Panc1 (cell line): ENCODE measurements at regions not wholly inside any gene's neighbourhood (a gene's known extent, or its start where the extent isn't known, plus 50 kb on each side); places are given as distances from the start of the nearest gene placed in this dataset.

Experiments used
- ATAC-seq: fragments of 200-7000 bp; cut with Tn5 transposase; 2 replicates; pipeline ENCODE4 v1.9.1; 2020; ENCODE audit warnings: mild to moderate bottlenecking, moderate library complexity
- BruUV-seq: library from RNA; stranded (reverse); fragments of 400-500 nt; replicated peaks from 2 replicates; lab custom pipeline; 2021; lab: Mats Ljungman, UMichigan
- CTCF ChIA-PET: fragments of 300-600 bp; sonication (Branson Sonifier 250); formaldehyde crosslinking; loops from one replicate; lab custom pipeline; 2022; ENCODE audit warnings: antibody characterized with exemption; lab: Charles Lee
- POLR2A ChIA-PET: fragments of 300-600 bp; sonication (Branson Sonifier 250); formaldehyde crosslinking; loops from one replicate; lab custom pipeline; 2022; ENCODE audit warnings: antibody characterized with exemption; lab: Charles Lee
- DNase-seq: peaks from one replicate; pipeline ENCODE4 v3.0.0-alpha.2; 2010; ENCODE audit warnings: low read depth, low spot score
- H3K27ac ChIP-seq: 2 replicates; pipeline ENCODE4 v1.5.1; 2011; ENCODE audit warnings: mild to moderate bottlenecking, low read length, inconsistent platforms
- H3K27me3 ChIP-seq: fragments of 200-500 bp; sonication (Bioruptor generic); 2 replicates; pipeline ENCODE4 v1.6.0; 2014; ENCODE audit warnings: low read length, inconsistent platforms; ENCODE audit not compliant: control insufficient read depth, insufficient read depth
- H3K36me3 ChIP-seq: fragments of 200-500 bp; sonication (Bioruptor generic); 2 replicates; pipeline ENCODE4 v1.5.1; 2014; ENCODE audit warnings: inconsistent platforms, mild to moderate bottlenecking, low read length, moderate library complexity; ENCODE audit not compliant: control insufficient read depth, insufficient read depth
- H3K4me1 ChIP-seq: 2 replicates; pipeline ENCODE4 v1.5.1; 2011; ENCODE audit warnings: inconsistent platforms, mild to moderate bottlenecking, low read length, moderate library complexity; ENCODE audit not compliant: control insufficient read depth, insufficient read depth
- H3K4me3 ChIP-seq, 2 experiments: 2 replicates each; pipeline ENCODE4 v1.5.1; 2011 to 2012; ENCODE audit warnings: low read depth in 2 of 2, low read length in 2 of 2, mild to moderate bottlenecking in 2 of 2, inconsistent platforms in 1 of 2, moderate library complexity in 1 of 2
- H3K9me3 ChIP-seq: fragments of 200-500 bp; sonication (Bioruptor generic); 2 replicates; pipeline ENCODE4 v1.5.1; 2014; ENCODE audit warnings: low read depth, mild to moderate bottlenecking, inconsistent platforms, low read length, moderate library complexity; ENCODE audit not compliant: control insufficient read depth, insufficient read depth
- CTCF ChIP-seq: fragments of 450-650 bp; IDR thresholded peaks from 2 replicates; pipeline ENCODE4 v1.5.1; 2017; ENCODE audit warnings: mild to moderate bottlenecking
- POLR2AphosphoS5 ChIP-seq: IDR thresholded peaks from 2 replicates; pipeline ENCODE4 v1.6.1; 2012; ENCODE audit warnings: mild to moderate bottlenecking, low read depth, low read length, moderate library complexity
- REST ChIP-seq, 2 experiments: IDR thresholded peaks; 2 replicates each; pipeline ENCODE4 v1.6.1; 2011 to 2012; ENCODE audit warnings: low read depth in 2 of 2, control low read depth in 1 of 2, low read length in 1 of 2, mild to moderate bottlenecking in 1 of 2, moderate library complexity in 1 of 2; ENCODE audit not compliant: insufficient read depth in 1 of 2
- SIN3A ChIP-seq: IDR thresholded peaks from 2 replicates; pipeline ENCODE4 v1.6.1; 2012; ENCODE audit warnings: low read depth, mild to moderate bottlenecking, low read length, moderate library complexity, borderline replicate concordance; ENCODE audit not compliant: insufficient read depth
- TCF7L2 ChIP-seq: IDR thresholded peaks from 2 replicates; pipeline ENCODE4 v1.6.1; 2011; ENCODE audit warnings: mild to moderate bottlenecking, low read depth, low read length, inconsistent platforms
- in situ Hi-C: cut with HindIII; loops from 2 replicates; pipeline ENCODE4 v1.10.0; 2016; ENCODE audit warnings: low sequenced_read_pairs, low pct_unique_long_range_greater_than_20kb
- intact Hi-C: fragments of 100-400 bp; cut with micrococcal nuclease; formaldehyde crosslinking; loops from one replicate; pipeline ENCODE4 v1.10.0; 2022; ENCODE audit not compliant: unreplicated experiment

- Histone ChIP-seq H3K9me3 (no peaks in the 10 kb centered on the region), H3K4me1 (no peaks in the 10 kb centered on the region), H3K36me3 (no peaks in the 10 kb centered on the region), H3K4me3 (no peak overlapping the region), H3K27ac (no peak overlapping the region), H3K27me3 (peaks cover 31% of the 10 kb centered on the region)
- POLR2A ChIA-PET: no interaction called here
- BruUV-seq: no TSS peak
- DNase-seq (no peak), ATAC-seq (no peak)
- in situ Hi-C loops: no loop called here
- intact Hi-C loops: no loop called here
- no peak for TF ChIP-seq SIN3A
- peak; percentile 37 for TF ChIP-seq CTCF
- CTCF ChIA-PET: no interaction called here
Observed at GRCh38 chr10:123413353-123413752, 252.8 kb upstream of the GPR26 start.

DNA sequence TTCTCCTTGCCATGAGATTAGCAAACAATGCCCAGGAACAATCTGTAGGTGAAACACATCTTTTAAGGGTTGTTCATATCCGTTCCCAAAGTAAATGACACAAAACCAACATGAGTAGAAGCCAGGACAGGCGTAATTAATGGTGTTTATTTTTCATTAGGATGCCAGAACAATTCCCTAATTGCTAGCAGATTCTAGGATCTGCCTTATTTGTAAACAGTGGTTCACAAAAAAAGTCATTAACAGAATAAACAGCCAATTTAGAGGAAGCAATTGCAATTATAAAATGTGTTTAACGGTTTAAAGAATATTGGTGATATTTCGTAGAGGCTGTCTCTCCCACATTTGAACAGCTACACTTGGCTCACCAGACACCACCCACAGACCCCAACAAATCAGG, 250.6 kb upstream of the GPR26 start:
- no peak for DNase-seq
- no TSS peak for BruUV-seq

More for the DNA sequence above, 250.6 kb upstream of the GPR26 start:
- Histone ChIP-seq H3K27me3 (peaks cover 40% of the 10 kb centered on the region), H3K36me3 (no peaks in the 10 kb centered on the region), H3K9me3 (no peaks in the 10 kb centered on the region), H3K4me1 (no peaks in the 10 kb centered on the region), H3K4me3 (no peak overlapping the region), H3K27ac (no peak overlapping the region)
- ChIA-PET CTCF (no interaction called here), POLR2A (no interaction called here)
- no peak for ATAC-seq
- intact Hi-C loops: no loop called here
- TF ChIP-seq SIN3A (no peak), REST (IDR thresholded peaks at IDR 0.05; ENCODE audit: insufficient read depth in 1 of 2, low read depth in 2 of 2, low read length in 1 of 2) (no peak), TCF7L2 (no peak), POLR2AphosphoS5 (no peak), CTCF (no peak)
- in situ Hi-C loops: no loop called here
